Esophagus muscularis mucosa (tissue), 4 donors: ENCODE measurements at regions not wholly inside any gene's neighbourhood (a gene's known extent, or its start where the extent isn't known, plus 50 kb on each side); places are given as distances from the start of the nearest gene placed in this dataset.
"Not testable (repeated sequence)": the region's sequence is repeated elsewhere in the genome, so short reads cannot be mapped to it uniquely, and the experiment has no call there.

Source experiments
- DNase-seq: peaks from one replicate; pipeline ENCODE4 v3.0.0-alpha.2; 2017; ENCODE audit errors: extremely low spot score
- H3K27ac ChIP-seq, 4 donors: fragments of 200-600 bp; sonication (generic); replicated peaks in 1 of 4; 1 replicate in 3 of 4; 2 replicates in 1 of 4; pipeline ENCODE4 v1.5.1; 2016 to 2019; ENCODE audit warnings: mild to moderate bottlenecking in 1 of 4
- H3K27me3 ChIP-seq, 4 donors: fragments of 200-600 bp; sonication (generic); one replicate each; pipeline versions ENCODE4 v1.5.1 to v1.6.0; 2016 to 2019
- H3K36me3 ChIP-seq, 4 donors: fragments of 200-600 bp; sonication (generic); one replicate each; pipeline ENCODE4 v1.5.1; 2016 to 2019
- H3K4me1 ChIP-seq, 4 donors: fragments of 200-600 bp; sonication (generic); one replicate each; pipeline ENCODE4 v1.5.1; 2016 to 2019
- H3K4me3 ChIP-seq, 4 donors: fragments of 200-600 bp; sonication (generic); 1 replicate in 2 of 4; 2 replicates in 2 of 4; pipeline ENCODE4 v1.5.1; 2016 to 2019; ENCODE audit warnings: mild to moderate bottlenecking in 4 of 4, moderate library complexity in 1 of 4
- H3K9me3 ChIP-seq, 4 donors: fragments of 200-600 bp; sonication (generic); 1 replicate in 3 of 4; 2 replicates in 1 of 4; pipeline ENCODE4 v1.5.1; 2016 to 2019
- CTCF ChIP-seq, 3 experiments: fragments of 200-600 bp in 2 of 3; fragments of 450-650 bp in 1 of 3; sonication (generic) in 2 of 3; IDR thresholded peaks; one replicate each; pipeline ENCODE4 v1.5.1; 2017 to 2019; ENCODE audit warnings: antibody characterized with exemption in 3 of 3, mild to moderate bottlenecking in 2 of 3, moderate library complexity in 1 of 3
- EP300 ChIP-seq: sonication (generic); formaldehyde crosslinking; IDR thresholded peaks from one replicate; pipeline ENCODE4 v1.6.1; 2017; ENCODE audit warnings: antibody characterized with exemption
- POLR2A ChIP-seq: fragments of 450-650 bp; IDR thresholded peaks from one replicate; pipeline ENCODE4 v1.6.1; 2017; ENCODE audit warnings: antibody characterized with exemption, moderate library complexity, mild to moderate bottlenecking, low read depth
- POLR2AphosphoS5 ChIP-seq, 2 donors: sonication (generic); formaldehyde crosslinking; IDR thresholded peaks; one replicate each; pipeline ENCODE4 v1.6.1; 2017; ENCODE audit warnings: antibody characterized with exemption in 2 of 2
- WGBS: methylation state at CpG from one replicate; pipeline ENCODE4 v1.1.5; 2018; 5-methylcytosine and 5-hydroxymethylcytosine counted together
- intact Hi-C: fragments of 100-400 bp; cut with DNase I; formaldehyde crosslinking; loops from one replicate; pipeline ENCODE4 v1.15.1; 2023

- H3K4me3 ChIP-seq = no peak overlapping the region
- no peak overlapping the region for H3K27ac ChIP-seq
- WGBS = 78% methylated on average over 2 of the region's 2 CpGs
- H3K9me3 ChIP-seq = no peaks in the 10 kb centered on the region
- TF ChIP-seq POLR2AphosphoS5 (IDR thresholded peaks at IDR 0.05) (no peak), CTCF (IDR thresholded peaks at IDR 0.05) (no peak), EP300 (no peak), POLR2A (no peak)
- no peaks in the 10 kb centered on the region for H3K36me3 ChIP-seq
- intact Hi-C loops = no loop called here
- no peaks in the 10 kb centered on the region for H3K27me3 ChIP-seq
- DNase-seq = no peak
- no peaks in the 10 kb centered on the region for H3K4me1 ChIP-seq
Observed at GRCh38 chr14:48027115-48027514, 351.7 kb upstream of the MDGA2 start.

- no peaks in the 10 kb centered on the region for H3K36me3 ChIP-seq
- intact Hi-C loops = no loop called here
- no peak for TF ChIP-seq POLR2A
- TF ChIP-seq EP300 = no peak
- TF ChIP-seq CTCF (IDR thresholded peaks at IDR 0.05) = no peak
- no peak for TF ChIP-seq POLR2AphosphoS5 (IDR thresholded peaks at IDR 0.05)
- H3K27ac ChIP-seq = no peak overlapping the region
- H3K4me3 ChIP-seq = no peak overlapping the region
- DNase-seq = no peak
- no peaks in the 10 kb centered on the region for H3K27me3 ChIP-seq
- H3K9me3 ChIP-seq = no peaks in the 10 kb centered on the region
- no peaks in the 10 kb centered on the region for H3K4me1 ChIP-seq
- WGBS = 58% methylated on average over 3 of the region's 3 CpGs
Observed at GRCh38 chr14:48023881-48024280, 348.5 kb upstream of the MDGA2 start.

GRCh38 chr14:48011484-48011883, 336.1 kb upstream of the MDGA2 start:
- H3K9me3 ChIP-seq, H3K4me3 ChIP-seq, intact Hi-C loops, H3K27ac ChIP-seq, DNase-seq, H3K27me3 ChIP-seq, H3K36me3 ChIP-seq, H3K4me1 ChIP-seq: not testable (repeated sequence)
- WGBS = 72% methylated on average over 12 of the region's 12 CpGs

GRCh38 chr14:48008646-48009045, 333.2 kb upstream of the MDGA2 start:
- Histone ChIP-seq H3K27ac (no peak overlapping the region), H3K27me3 (no peaks in the 10 kb centered on the region), H3K4me3 (no peak overlapping the region), H3K4me1 (no peaks in the 10 kb centered on the region), H3K36me3 (no peaks in the 10 kb centered on the region), H3K9me3 (no peaks in the 10 kb centered on the region)
- TF ChIP-seq POLR2AphosphoS5 (IDR thresholded peaks at IDR 0.05) = no peak
- no peak for TF ChIP-seq POLR2A
- TF ChIP-seq CTCF (IDR thresholded peaks at IDR 0.05) = no peak
- no peak for TF ChIP-seq EP300
- no peak for DNase-seq
- intact Hi-C loops = no loop called here

GRCh38 chr14:48005986-48006385, 330.6 kb upstream of the MDGA2 start:
- no peak overlapping the region for H3K4me3 ChIP-seq
- no peaks in the 10 kb centered on the region for H3K4me1 ChIP-seq
- no peaks in the 10 kb centered on the region for H3K36me3 ChIP-seq
- no peaks in the 10 kb centered on the region for H3K27me3 ChIP-seq
- H3K9me3 ChIP-seq = no peaks in the 10 kb centered on the region
- intact Hi-C loops = no loop called here
- H3K27ac ChIP-seq = no peak overlapping the region
- no peak for DNase-seq
- WGBS = 49% methylated on average over 1 of the region's 1 CpG
- no peak for TF ChIP-seq EP300
- TF ChIP-seq POLR2A = no peak
- no peak for TF ChIP-seq CTCF (IDR thresholded peaks at IDR 0.05)
- TF ChIP-seq POLR2AphosphoS5 (IDR thresholded peaks at IDR 0.05) = no peak
